Left lung (tissue), 4 donors: ENCODE measurements at regions not wholly inside any gene's neighbourhood (a gene's known extent, or its start where the extent isn't known, plus 50 kb on each side); places are given as distances from the start of the nearest gene placed in this dataset.

Experiments
- ATAC-seq: fragments of 200-7000 bp; cut with Tn5 transposase; one replicate; pipeline ENCODE4 v1.9.1; 2020; ENCODE audit warnings: moderate library complexity
- DNase-seq, 4 donors: peaks; one replicate each; pipeline ENCODE4 v3.0.0-alpha.2; 2013 to 2020
- H3K27ac ChIP-seq, 2 donors: fragments of 200-600 bp; sonication (generic) in 1 of 2; one replicate each; pipeline versions ENCODE4 v1.5.0 to v1.8.0; 2020 to 2021
- H3K27me3 ChIP-seq, 2 donors: fragments of 200-600 bp; sonication (generic) in 1 of 2; one replicate each; pipeline versions ENCODE4 v1.5.0 to v1.8.0; 2020 to 2021
- H3K36me3 ChIP-seq, 2 donors: fragments of 200-600 bp; sonication (generic) in 1 of 2; one replicate each; pipeline versions ENCODE4 v1.5.0 to v1.8.0; 2020 to 2021
- H3K4me1 ChIP-seq, 2 donors: fragments of 200-600 bp; one replicate each; pipeline ENCODE4 v1.8.0; 2021
- H3K4me3 ChIP-seq, 2 donors: fragments of 200-600 bp; sonication (generic) in 1 of 2; one replicate each; pipeline versions ENCODE4 v1.5.0 to v1.8.0; 2020 to 2021; ENCODE audit warnings: mild to moderate bottlenecking in 1 of 2
- H3K9me3 ChIP-seq, 2 donors: fragments of 200-600 bp; sonication (generic) in 1 of 2; one replicate each; pipeline versions ENCODE4 v1.5.0 to v1.8.0; 2020 to 2021
- CTCF ChIP-seq, 2 donors: fragments of 200-600 bp; sonication (generic) in 1 of 2; IDR thresholded peaks; one replicate each; pipeline versions ENCODE4 v1.5.0 to v1.8.0; 2021; ENCODE audit warnings: antibody characterized with exemption in 2 of 2
- intact Hi-C, 2 donors: fragments of 100-400 bp; cut with DNase I; formaldehyde crosslinking; loops; one replicate each; pipeline versions ENCODE4 v1.11.2 to v1.14.2; 2022
- donor health status: DM: no; HTN: yes; CAD: no.
- donor health status: DM: no; HTN: no; CAD: no.

DNA sequence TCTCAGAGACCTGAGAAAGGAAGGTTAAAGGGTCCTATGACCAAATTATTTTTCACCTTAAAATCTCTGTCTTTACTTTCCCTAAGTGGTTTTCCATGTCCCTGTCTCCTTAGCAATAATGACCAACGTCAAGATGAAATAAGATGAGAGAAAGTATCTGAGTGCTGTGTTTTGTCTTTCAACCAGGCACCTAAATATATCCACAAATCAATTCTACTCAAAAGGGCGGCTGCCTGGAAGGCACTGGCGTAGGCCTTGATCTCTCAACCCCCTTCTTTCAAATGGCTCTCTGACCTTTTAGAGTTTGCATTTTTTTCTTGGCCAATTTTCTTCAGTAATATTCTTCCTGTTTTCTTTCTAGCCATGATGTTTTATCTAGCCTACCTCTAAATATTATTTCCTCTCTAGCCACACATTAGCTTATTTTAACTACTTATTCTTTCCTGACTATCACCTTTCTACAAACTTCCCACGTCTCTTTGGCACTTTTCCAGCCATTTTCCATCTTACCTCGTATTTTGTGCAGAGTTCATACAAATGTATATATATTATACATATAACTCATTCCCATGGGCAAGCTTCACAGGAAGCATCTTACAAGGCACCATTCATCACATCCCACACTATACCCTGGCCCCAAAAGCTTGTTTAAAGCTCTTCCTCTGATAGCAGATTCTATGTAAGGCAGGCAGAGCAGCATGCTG lies 204.5 kb downstream of the SNX18 start:
- Histone ChIP-seq H3K4me1 (peaks cover 9 to 12% of the 10 kb centered on the region in 2 donors), H3K4me3 (no peak overlapping the region), H3K9me3 (no peaks in the 10 kb centered on the region), H3K27me3 (no peaks in the 10 kb centered on the region), H3K27ac (no peak overlapping the region), H3K36me3 (no peaks in the 10 kb centered on the region)
- intact Hi-C loops: no loop called here
- no peak for DNase-seq
- no peak for ATAC-seq
- no peak for TF ChIP-seq CTCF (IDR thresholded peaks at IDR 0.05)

GRCh38 chr5:54721116-54721515 lies 203.6 kb downstream of the SNX18 start:
- no peak for TF ChIP-seq CTCF (IDR thresholded peaks at IDR 0.05)
- no peak for ATAC-seq
- H3K9me3 ChIP-seq: peaks cover 0 to 4% of the 10 kb centered on the region in 2 donors
- no peak for DNase-seq
- intact Hi-C loops: no loop called here
- no peaks in the 10 kb centered on the region for H3K27me3 ChIP-seq
- H3K36me3 ChIP-seq: no peaks in the 10 kb centered on the region
- H3K4me1 ChIP-seq: peaks cover 9 to 12% of the 10 kb centered on the region in 2 donors
- no peak overlapping the region for H3K27ac ChIP-seq
- no peak overlapping the region for H3K4me3 ChIP-seq

GRCh38 chr5:54720341-54720740 lies 202.8 kb downstream of the SNX18 start:
- Histone ChIP-seq H3K9me3 (peaks cover 0 to 4% of the 10 kb centered on the region in 2 donors), H3K27me3 (no peaks in the 10 kb centered on the region), H3K4me1 (peaks cover 9 to 12% of the 10 kb centered on the region in 2 donors), H3K36me3 (no peaks in the 10 kb centered on the region), H3K4me3 (no peak overlapping the region), H3K27ac (no peak overlapping the region)
- no peak for DNase-seq
- ATAC-seq: no peak
- no peak for TF ChIP-seq CTCF (IDR thresholded peaks at IDR 0.05)
- intact Hi-C loops: no loop called here

DNA sequence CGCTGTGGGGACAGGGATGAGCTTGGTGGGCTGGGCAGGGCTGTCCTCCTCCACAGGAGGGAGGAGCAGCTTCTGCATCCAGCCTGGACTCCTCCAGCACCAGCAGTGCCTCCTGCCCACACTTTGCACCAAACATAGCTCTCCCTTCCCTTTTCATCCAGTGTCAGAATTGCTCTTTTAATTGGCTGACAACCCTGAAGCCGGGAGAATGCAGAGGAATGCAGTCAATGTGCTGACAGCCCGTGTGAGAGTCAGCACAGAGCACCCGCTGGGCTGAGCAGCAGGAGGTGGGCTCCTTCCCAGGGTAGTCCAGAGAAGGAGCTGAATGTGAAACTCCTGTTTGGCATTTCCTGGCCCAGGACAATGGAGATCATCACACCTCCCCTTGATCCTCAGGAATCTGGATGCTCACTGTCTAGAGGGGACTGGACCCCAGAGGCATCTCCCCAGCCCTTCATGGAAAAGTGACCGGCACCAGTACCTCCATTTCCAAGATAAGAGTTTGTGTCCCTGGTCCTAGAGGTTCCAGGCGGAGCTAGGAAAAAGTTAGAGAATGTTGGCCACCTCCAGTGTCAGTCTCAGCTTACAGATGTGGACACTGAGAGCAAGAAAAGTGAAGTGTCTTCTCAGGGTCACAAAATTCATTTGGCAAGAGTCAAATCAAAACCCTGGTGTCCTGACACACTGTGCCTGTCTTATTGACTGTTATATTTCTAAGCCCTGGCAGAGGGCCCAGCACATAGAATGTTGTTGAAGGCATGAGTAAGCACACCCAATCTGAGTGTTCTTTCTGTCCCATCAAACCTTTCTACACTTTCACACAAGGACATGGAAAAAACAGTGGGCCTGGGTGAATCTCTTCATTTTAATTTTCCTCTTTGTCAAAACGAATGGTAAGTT lies 202.1 kb downstream of the SNX18 start:
- H3K36me3 ChIP-seq: no peaks in the 10 kb centered on the region
- ATAC-seq (peak; percentile 64), DNase-seq (no peak)
- H3K4me1 ChIP-seq: peaks cover 9 to 12% of the 10 kb centered on the region in 2 donors
- no peak overlapping the region for H3K4me3 ChIP-seq
- peaks cover 0 to 4% of the 10 kb centered on the region in 2 donors for H3K9me3 ChIP-seq
- TF ChIP-seq CTCF (IDR thresholded peaks at IDR 0.05): no peak
- H3K27ac ChIP-seq: no peak overlapping the region
- intact Hi-C loops: no loop called here
- H3K27me3 ChIP-seq: no peaks in the 10 kb centered on the region

- no peaks in the 10 kb centered on the region for H3K36me3 ChIP-seq
- peaks cover 9 to 12% of the 10 kb centered on the region in 2 donors for H3K4me1 ChIP-seq
- no peak for ATAC-seq
- no peak overlapping the region for H3K27ac ChIP-seq
- DNase-seq: peak in 1 of 4 donors; percentile 75
- H3K9me3 ChIP-seq: peaks cover 0 to 4% of the 10 kb centered on the region in 2 donors
- intact Hi-C loops: no loop called here
- H3K27me3 ChIP-seq: no peaks in the 10 kb centered on the region
- no peak for TF ChIP-seq CTCF (IDR thresholded peaks at IDR 0.05)
- H3K4me3 ChIP-seq: no peak overlapping the region
Observed at GRCh38 chr5:54718656-54719055, 201.1 kb downstream of the SNX18 start.
